HG03558 (cell line): ENCODE measurements at regions not wholly inside any gene's neighbourhood (a gene's known extent, or its start where the extent isn't known, plus 50 kb on each side); places are given as distances from the start of the nearest gene placed in this dataset.

Experiments
- ATAC-seq: cut with Tn5 transposase; IDR thresholded peaks from one replicate; pipeline ENCODE4 v1.9.1; 2021; ENCODE audit warnings: moderate number of reproducible peaks; ENCODE audit not compliant: unreplicated experiment; ENCODE audit errors: extremely low read depth

GRCh38 chr7:25617673-25618072, 389.4 kb upstream of the NPVF start:
- ATAC-seq: no peak

- no peak for ATAC-seq
Measured at GRCh38 chr7:25619381-25619780, 391.1 kb upstream of the NPVF start.

DNA sequence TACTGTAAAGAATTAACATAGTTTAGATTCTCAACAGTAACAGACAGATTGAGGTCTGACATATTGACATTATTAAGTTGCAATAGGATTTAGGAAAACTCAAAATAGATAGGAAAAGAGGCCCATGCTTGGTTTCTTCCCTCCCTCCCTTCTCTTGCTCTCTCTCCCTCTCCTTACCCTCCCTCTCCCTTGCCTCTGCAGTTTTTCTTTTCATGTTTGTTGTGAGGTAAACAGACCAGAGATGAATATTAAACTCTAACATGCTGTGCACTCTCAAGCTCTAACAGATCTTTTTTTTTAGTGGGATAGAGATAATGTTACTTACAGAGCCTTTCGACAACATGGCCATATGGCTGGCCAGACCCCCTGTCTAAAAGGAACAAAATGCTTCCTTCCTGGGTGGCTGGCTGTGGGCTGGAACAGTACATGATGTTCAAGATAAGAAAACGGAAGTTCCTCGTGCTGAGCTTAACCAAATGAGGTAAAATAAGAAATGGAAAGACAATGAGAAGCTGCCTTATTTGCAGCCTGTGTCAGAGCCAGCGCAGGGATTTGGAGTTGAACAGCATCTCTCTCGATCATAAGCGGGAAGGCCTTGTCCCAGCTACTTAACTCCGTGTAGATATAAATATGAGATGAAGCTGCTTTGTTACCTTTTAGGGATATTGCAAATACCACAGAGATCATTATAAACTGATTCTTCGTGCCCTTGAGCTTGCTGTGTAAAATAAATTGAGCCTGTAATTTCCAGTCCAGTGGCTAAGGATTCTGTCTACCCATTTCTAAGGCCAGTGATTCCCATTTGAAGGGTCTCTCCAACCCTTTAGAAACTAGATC, 391.9 kb upstream of the NPVF start:
- no peak for ATAC-seq

DNA sequence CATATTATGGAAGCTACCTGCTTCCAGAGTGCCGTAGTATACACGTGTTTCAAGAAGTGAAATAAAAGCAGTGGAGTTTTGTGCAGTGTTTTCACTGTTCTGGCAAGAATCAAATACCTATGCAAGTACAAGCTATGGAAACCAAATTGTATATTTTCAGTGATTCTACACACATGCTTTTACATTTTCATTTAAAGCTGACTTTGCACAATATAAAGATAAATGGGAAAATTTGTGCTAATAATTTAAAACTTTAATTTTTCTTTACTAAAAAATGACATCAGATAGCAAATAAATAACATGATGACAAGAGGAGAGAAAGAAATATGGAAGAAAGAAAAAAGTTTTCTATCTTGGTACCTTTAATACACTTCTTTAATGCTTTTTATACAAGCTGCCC, 393.7 kb upstream of the NPVF start:
- ATAC-seq: no peak

GRCh38 chr7:25622695-25623094, 394.4 kb upstream of the NPVF start:
- ATAC-seq: no peak

DNA sequence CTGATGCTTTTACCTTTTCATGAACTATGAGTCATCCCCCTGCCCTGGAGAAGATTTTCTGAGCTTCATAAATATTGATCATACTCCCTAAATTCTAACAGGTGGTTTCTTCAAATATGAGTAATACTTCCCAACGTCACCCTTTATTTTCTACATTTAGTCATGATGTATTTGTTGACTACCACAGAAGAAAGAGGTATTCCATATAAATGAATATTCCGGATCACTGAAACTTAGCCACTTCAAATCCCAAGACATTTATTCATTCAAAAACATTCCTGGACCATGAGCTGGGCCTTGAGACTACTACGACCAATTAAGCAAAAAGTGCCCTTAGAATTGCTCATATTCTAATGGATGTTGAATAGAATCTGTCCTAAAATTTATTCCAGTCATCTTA, 395.8 kb upstream of the NPVF start:
- no peak for ATAC-seq

DNA sequence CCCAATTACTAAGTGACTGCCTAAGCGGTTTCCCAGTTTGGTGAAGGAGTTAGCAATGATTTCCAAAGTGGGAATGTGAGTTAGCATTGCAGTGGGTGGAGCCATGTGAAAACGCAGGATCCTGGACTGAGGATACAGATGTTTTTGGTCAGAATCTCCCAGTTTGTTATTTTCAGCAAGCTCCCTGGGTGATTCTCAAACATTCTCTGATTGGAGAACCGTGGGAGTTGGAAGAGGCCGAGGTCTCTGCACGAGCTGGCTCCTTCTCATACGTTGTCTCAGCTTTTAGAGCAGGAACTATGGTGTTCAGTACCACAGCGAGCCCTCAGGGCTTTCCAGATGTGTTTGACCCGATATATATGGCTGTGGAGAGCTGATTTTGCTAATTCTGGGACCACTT, 396.5 kb upstream of the NPVF start:
- no peak for ATAC-seq

- no peak for ATAC-seq
Measured at GRCh38 chr7:25625306-25625992, 397.2 kb upstream of the NPVF start.

DNA sequence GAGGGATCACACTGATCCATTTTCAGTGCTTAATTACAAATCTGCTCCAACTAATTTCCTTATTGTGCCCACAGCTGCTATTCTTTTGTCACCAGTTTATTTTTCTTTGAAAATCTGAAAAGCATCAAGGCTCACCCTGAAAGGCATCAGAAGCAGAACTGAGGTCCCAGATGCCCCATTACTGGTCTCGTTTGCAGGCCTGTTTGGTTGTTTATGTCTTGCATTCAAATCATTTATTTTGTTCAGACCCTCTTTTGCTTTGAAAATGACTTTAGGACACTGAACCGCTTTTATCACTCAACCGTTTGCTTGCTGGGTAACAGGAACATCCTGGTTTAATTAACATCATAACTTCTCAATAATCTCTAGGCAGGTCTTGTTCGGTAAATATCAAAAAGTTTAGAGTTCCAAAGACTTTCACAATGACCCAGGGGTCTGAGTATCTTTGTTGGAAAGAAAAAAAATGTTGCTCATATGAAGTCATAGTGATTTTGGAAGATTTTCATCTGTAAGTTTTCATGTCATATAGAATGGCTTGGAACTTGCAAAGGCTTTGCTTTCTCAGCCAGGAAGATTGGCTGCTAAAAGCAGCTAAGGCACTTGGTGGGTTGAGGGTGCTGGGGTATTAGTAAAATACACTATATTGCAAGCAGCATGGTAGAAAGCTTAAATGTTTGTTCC, 398.3 kb upstream of the NPVF start:
- ATAC-seq: no peak

DNA sequence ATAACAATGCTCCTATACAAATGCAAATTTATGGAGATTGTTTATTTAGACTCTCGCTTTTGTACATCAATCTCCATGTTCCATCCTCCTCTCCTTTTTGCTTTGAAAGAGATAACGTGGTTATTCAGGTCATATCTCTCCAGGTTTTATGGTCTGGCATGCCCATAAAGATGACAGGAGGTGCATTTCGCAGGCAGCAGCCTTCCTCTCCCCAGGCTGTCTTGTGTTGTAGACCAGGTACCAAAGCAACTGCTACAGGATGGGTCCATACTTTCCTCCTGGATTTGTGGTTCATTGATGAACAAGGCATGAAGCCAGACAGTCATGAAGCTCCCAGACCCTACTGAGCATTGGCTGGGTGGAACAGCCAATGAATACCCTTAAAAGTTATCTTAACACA, 400.2 kb upstream of the NPVF start:
- no peak for ATAC-seq

DNA sequence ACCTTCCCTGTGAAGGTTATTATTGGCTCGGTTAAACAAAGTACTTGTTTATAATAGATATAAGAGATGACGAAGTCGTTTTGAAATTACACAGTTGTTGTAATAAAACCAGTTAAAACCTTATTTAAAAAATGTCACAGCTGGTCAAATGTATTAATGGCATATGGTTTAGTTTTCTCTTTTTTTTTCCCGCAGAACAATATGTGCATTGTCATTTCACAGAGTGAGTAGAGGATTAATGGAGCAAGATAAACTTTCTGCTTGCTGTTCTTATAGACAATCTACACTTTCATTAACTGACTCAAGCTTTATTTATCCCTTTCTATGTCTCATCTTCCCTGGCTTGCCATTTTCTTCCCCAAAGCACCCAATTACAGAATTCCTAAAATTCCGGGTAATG, 404.3 kb upstream of the NPVF start:
- no peak for ATAC-seq

GRCh38 chr7:25633426-25634036, 405.2 kb upstream of the NPVF start:
- no peak for ATAC-seq

DNA sequence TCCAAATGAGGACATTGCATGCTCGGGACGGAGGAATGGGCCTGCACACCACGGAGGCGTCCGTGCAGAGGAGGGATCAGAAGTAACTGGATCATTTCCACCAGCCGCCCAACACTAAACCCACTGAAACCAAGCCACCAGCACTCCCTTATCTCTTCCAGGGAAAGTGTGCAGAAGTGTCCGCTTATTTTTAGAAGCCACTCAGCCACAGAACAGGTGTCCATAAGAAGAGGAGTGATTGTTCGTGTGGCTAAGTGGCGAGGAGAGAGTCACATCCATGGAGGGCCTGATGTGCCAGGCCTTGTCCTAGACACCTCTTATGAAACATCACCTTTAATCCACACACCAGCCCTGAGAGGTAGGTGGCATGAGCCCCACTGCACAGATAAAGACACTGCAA, 407.9 kb upstream of the NPVF start:
- no peak for ATAC-seq

- ATAC-seq: no peak
Measured at GRCh38 chr7:25636871-25637283, 408.6 kb upstream of the NPVF start.

DNA sequence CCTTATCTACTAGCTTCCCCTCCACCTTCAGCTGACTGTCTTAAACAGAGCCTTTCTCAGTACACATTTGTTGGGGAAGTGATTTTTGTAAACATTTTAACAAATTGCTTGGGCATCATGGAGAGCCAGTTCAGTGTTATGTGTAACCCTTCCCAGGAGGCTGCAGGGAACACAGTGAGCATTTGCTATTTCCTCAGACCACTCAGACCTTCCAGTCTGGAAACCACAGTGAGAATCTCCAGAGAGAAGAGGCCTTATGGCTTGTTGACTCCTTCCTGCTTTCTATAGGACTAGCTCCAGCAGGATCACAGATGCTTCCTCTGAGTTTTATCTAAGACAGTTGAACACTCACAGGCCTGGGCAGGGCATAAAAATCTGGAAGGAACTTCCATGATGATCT, 409.8 kb upstream of the NPVF start:
- no peak for ATAC-seq

- no peak for ATAC-seq
Measured at GRCh38 chr7:25638590-25639244, 410.4 kb upstream of the NPVF start.

DNA sequence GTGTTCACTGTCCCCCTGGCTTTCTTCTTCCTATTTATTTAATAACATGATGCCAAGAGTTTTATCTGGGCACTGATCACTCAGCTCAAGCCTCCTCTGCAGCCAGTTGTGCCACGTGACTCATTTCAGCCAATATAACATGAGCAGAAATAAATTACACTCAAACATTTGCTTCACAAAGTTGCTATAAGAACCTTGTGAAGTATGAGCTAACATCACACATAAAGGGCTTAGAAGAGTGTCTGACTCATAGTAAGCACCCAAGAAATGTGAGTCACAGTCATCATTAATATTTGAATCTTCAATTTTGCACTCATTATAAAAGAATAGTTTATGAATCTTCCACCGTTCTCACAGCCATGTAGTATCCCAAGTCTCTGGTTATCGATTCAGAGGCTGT, 414.6 kb upstream of the NPVF start:
- ATAC-seq: no peak

GRCh38 chr7:25643286-25643685, 415.0 kb upstream of the NPVF start:
- no peak for ATAC-seq

- ATAC-seq: no peak
Measured at GRCh38 chr7:25643770-25644394, 415.6 kb upstream of the NPVF start.
